T-helper 2 cell treated with Interferon-gamma antibody and Interleukin-4, amounts not matched to agents 100 ng/mL and 5 ng/mL, for 36 hours (primary cell): ENCODE measurements at regions not wholly inside any gene's neighbourhood (a gene's known extent, or its start where the extent isn't known, plus 50 kb on each side); places are given as distances from the start of the nearest gene placed in this dataset.

ENCODE experiments used
- intact Hi-C: fragments of 100-400 bp; cut with micrococcal nuclease; formaldehyde crosslinking; loops from one replicate; pipeline ENCODE4 v1.15.1; 2023

GRCh38 chr21:21605521-21605920 is 607.3 kb downstream of the NCAM2 start:
- intact Hi-C loops, result no loop called here

GRCh38 chr21:21606041-21606440 is 607.8 kb downstream of the NCAM2 start:
- intact Hi-C loops, result no loop called here

GRCh38 chr21:21612466-21612865 is 614.3 kb downstream of the NCAM2 start:
- intact Hi-C loops, result no loop called here

- intact Hi-C loops, result no loop called here
Observed at GRCh38 chr21:21614966-21615365, 616.8 kb downstream of the NCAM2 start.

- intact Hi-C loops, result no loop called here
Observed at GRCh38 chr21:21622460-21623234, 624.4 kb downstream of the NCAM2 start.

- intact Hi-C loops, result no loop called here
Observed at GRCh38 chr21:21624674-21625073, 626.5 kb downstream of the NCAM2 start.

- intact Hi-C loops, result no loop called here
Observed at GRCh38 chr21:21631961-21632360, 633.8 kb downstream of the NCAM2 start.

- intact Hi-C loops, result no loop called here
Observed at GRCh38 chr21:21632926-21633325, 634.7 kb downstream of the NCAM2 start.

- intact Hi-C loops, result no loop called here
Observed at GRCh38 chr21:21661741-21662140, 663.5 kb downstream of the NCAM2 start.

GRCh38 chr21:21662776-21663175 is 664.6 kb downstream of the NCAM2 start:
- intact Hi-C loops, result no loop called here

GRCh38 chr21:21664871-21665270 is 666.7 kb downstream of the NCAM2 start:
- intact Hi-C loops, result no loop called here

- intact Hi-C loops, result no loop called here
Observed at GRCh38 chr21:21666689-21667088, 668.5 kb downstream of the NCAM2 start.

GRCh38 chr21:21668198-21668597 is 670.0 kb downstream of the NCAM2 start:
- intact Hi-C loops, result no loop called here

- intact Hi-C loops, result no loop called here
Observed at GRCh38 chr21:21673959-21674358, 675.8 kb downstream of the NCAM2 start.

GRCh38 chr21:21675601-21676000 is 677.4 kb downstream of the NCAM2 start:
- intact Hi-C loops, result no loop called here

- intact Hi-C loops, result no loop called here
Observed at GRCh38 chr21:21682172-21682571, 684.0 kb downstream of the NCAM2 start.

GRCh38 chr21:21688889-21689288 is 690.7 kb downstream of the NCAM2 start:
- intact Hi-C loops, result no loop called here

GRCh38 chr21:21690068-21690665 is 692.0 kb downstream of the NCAM2 start:
- intact Hi-C loops, result no loop called here

GRCh38 chr21:21712748-21713520 is 714.7 kb downstream of the NCAM2 start:
- intact Hi-C loops, result no loop called here

GRCh38 chr21:21713651-21714180 is 715.5 kb downstream of the NCAM2 start:
- intact Hi-C loops, result no loop called here

GRCh38 chr21:21714426-21714825 is 716.2 kb downstream of the NCAM2 start:
- intact Hi-C loops, result no loop called here
